HEK293T (cell line): ENCODE measurements at regions not wholly inside any gene's neighbourhood (a gene's known extent, or its start where the extent isn't known, plus 50 kb on each side); places are given as distances from the start of the nearest gene placed in this dataset.

ENCODE experiments used
- BHLHE40 ChIP-seq: fragments of 450-650 bp; IDR thresholded peaks from 2 replicates; pipeline ENCODE4 v1.6.1; 2016; ENCODE audit warnings: mild to moderate bottlenecking, moderate library complexity, borderline replicate concordance
- CTBP1 ChIP-seq: fragments of 450-650 bp; IDR thresholded peaks from 2 replicates; pipeline ENCODE4 v1.6.1; 2016; ENCODE audit warnings: borderline replicate concordance
- ELF4 ChIP-seq: fragments of 450-650 bp; IDR thresholded peaks from 2 replicates; pipeline ENCODE4 v1.6.1; 2017; ENCODE audit warnings: antibody characterized with exemption
- FOXA1 ChIP-seq: fragments of 450-650 bp; IDR thresholded peaks from 2 replicates; pipeline ENCODE4 v1.6.1; 2016; ENCODE audit warnings: mild to moderate bottlenecking
- FOXK2 ChIP-seq: fragments of 450-650 bp; IDR thresholded peaks from 2 replicates; pipeline ENCODE4 v1.6.1; 2016; ENCODE audit warnings: mild to moderate bottlenecking
- FOXM1 ChIP-seq: fragments of 450-650 bp; IDR thresholded peaks from 2 replicates; pipeline ENCODE4 v1.6.1; 2017; ENCODE audit warnings: mild to moderate bottlenecking, borderline replicate concordance
- L3MBTL2 ChIP-seq: fragments of 450-650 bp; conservative IDR thresholded peaks from 2 replicates; pipeline ENCODE4 v1.6.1; 2016; ENCODE audit warnings: mild to moderate bottlenecking
- SP1 ChIP-seq: fragments of 450-650 bp; IDR thresholded peaks from 2 replicates; pipeline ENCODE4 v1.6.1; 2017
- SUZ12 ChIP-seq: fragments of 450-650 bp; IDR thresholded peaks from 2 replicates; pipeline ENCODE4 v1.6.1; 2016; ENCODE audit warnings: mild to moderate bottlenecking
- ZNF384 ChIP-seq: fragments of 450-650 bp; IDR thresholded peaks from 2 replicates; pipeline ENCODE4 v1.6.1; 2016
- TF ChIP-seq, protein P1 (sequence below): fragments of 450-650 bp; IDR thresholded peaks from 2 replicates; pipeline ENCODE4 v1.6.1; 2016

DNA sequence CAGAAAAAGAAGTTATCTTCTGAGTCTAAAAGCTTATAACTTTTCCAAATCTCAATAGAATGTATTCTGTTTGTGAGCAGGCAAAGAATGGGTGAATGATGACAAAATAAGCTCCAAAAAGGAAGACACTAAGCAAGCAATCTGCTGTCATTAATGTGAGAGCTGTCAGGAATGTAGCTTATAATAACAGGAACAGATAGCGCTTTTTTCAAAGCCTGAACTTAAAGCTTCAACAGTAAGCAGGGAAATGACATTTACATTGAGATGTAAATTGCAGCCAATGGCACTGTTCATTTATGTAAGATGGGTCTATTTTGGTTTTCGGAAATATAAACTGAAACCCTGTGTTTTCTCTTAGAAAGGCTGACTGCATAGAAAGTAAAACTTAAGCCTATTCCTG, 1005.9 kb downstream of the PDHA2 start:
- TF ChIP-seq SUZ12 (no peak), FOXK2 (no peak), ELF4 (no peak), BHLHE40 (no peak), CTBP1 (no peak), ZNF384 (no peak), SP1 (no peak), L3MBTL2 (no peak), FOXA1 (no peak), FOXM1 (no peak)
- TF ChIP-seq, protein P1, sequence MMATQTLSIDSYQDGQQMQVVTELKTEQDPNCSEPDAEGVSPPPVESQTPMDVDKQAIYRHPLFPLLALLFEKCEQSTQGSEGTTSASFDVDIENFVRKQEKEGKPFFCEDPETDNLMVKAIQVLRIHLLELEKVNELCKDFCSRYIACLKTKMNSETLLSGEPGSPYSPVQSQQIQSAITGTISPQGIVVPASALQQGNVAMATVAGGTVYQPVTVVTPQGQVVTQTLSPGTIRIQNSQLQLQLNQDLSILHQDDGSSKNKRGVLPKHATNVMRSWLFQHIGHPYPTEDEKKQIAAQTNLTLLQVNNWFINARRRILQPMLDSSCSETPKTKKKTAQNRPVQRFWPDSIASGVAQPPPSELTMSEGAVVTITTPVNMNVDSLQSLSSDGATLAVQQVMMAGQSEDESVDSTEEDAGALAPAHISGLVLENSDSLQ, result no peak
